NCI-H2196 (cell line): ENCODE measurements at regions not wholly inside any gene's neighbourhood (a gene's known extent, or its start where the extent isn't known, plus 50 kb on each side); places are given as distances from the start of the nearest gene placed in this dataset.
"Not testable (repeated sequence)": the region's sequence is repeated elsewhere in the genome, so short reads cannot be mapped to it uniquely, and the experiment has no call there.

Source experiments
- DNase-seq: peaks from one replicate; lab custom pipeline; 2025; ENCODE audit not compliant: unreplicated experiment; lab: John Stamatoyannopoulos, UW

- DNase-seq = not testable (repeated sequence)
Measured at GRCh38 chr6:86872810-86873209, 64.5 kb upstream of the HTR1E start.

- DNase-seq = peak; percentile 48
Measured at GRCh38 chr6:86871681-86872080, 65.6 kb upstream of the HTR1E start.

GRCh38 chr6:86869500-86869899 lies 67.8 kb upstream of the HTR1E start:
- no peak for DNase-seq

GRCh38 chr6:86859513-86859912 lies 77.8 kb upstream of the HTR1E start:
- no peak for DNase-seq

GRCh38 chr6:86858970-86859369 lies 78.4 kb upstream of the HTR1E start:
- DNase-seq = no peak

- no peak for DNase-seq
Measured at GRCh38 chr6:86857783-86858182, 79.5 kb upstream of the HTR1E start.

GRCh38 chr6:86856937-86857563 lies 80.3 kb upstream of the HTR1E start:
- DNase-seq = peak; percentile 50

- no peak for DNase-seq
Measured at GRCh38 chr6:86856379-86856778, 80.9 kb upstream of the HTR1E start.

- no peak for DNase-seq
Measured at GRCh38 chr6:86848986-86849385, 88.3 kb upstream of the HTR1E start.

- DNase-seq = no peak
Measured at GRCh38 chr6:86832686-86833085, 104.6 kb upstream of the HTR1E start.

- DNase-seq = no peak
Measured at GRCh38 chr6:86825436-86825835, 111.9 kb upstream of the HTR1E start.

GRCh38 chr6:86822747-86823146 lies 114.6 kb upstream of the HTR1E start:
- no peak for DNase-seq

- DNase-seq = no peak
Measured at GRCh38 chr6:86820750-86821149, 116.6 kb upstream of the HTR1E start.

GRCh38 chr6:86793649-86794048 lies 143.7 kb upstream of the HTR1E start:
- DNase-seq = no peak

GRCh38 chr6:86791476-86791875 lies 145.9 kb upstream of the HTR1E start:
- DNase-seq = no peak

- DNase-seq = no peak
Measured at GRCh38 chr6:86789779-86790411, 147.4 kb upstream of the HTR1E start.

- no peak for DNase-seq
Measured at GRCh38 chr6:86782328-86782727, 155.0 kb upstream of the HTR1E start.

- DNase-seq = no peak
Measured at GRCh38 chr6:86780923-86781322, 156.4 kb upstream of the HTR1E start.

GRCh38 chr6:86775893-86776292 lies 161.4 kb upstream of the HTR1E start:
- DNase-seq = no peak

GRCh38 chr6:86765211-86765610 lies 172.1 kb upstream of the HTR1E start:
- DNase-seq = no peak

- not testable (repeated sequence) for DNase-seq
Measured at GRCh38 chr6:86759953-86760352, 177.4 kb upstream of the HTR1E start.

- DNase-seq = no peak
Measured at GRCh38 chr6:86756640-86757229, 180.6 kb upstream of the HTR1E start.

- DNase-seq = no peak
Measured at GRCh38 chr6:86744048-86744447, 193.3 kb upstream of the HTR1E start.
